ENCODE measurements at regions not wholly inside any gene's neighbourhood (a gene's known extent, or its start where the extent isn't known, plus 50 kb on each side); places are given as distances from the start of the nearest gene placed in this dataset.

DNA sequence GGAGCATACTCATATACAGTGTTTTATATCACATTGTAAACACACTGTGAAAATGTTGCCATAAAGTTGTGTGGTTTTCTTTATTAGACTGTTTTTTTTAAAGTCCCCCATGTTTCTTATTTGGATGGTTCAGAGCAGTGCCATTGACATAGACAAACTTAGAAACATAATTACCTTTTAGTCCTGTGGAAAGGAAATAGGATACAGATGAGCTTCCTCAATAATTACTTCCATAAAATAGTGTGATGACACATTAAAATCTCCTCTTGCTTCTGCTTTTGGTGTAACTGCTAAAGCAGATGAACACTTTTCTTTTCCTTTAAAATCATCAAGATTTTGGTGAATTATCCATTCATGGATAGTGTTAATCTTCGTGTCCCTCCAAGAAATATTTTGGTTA, 52.9 kb upstream of the LIMCH1 start:
- no peak for DNase-seq (ENCODE audit: low read depth in 4 of 4, low spot score in 3 of 4)

DNA sequence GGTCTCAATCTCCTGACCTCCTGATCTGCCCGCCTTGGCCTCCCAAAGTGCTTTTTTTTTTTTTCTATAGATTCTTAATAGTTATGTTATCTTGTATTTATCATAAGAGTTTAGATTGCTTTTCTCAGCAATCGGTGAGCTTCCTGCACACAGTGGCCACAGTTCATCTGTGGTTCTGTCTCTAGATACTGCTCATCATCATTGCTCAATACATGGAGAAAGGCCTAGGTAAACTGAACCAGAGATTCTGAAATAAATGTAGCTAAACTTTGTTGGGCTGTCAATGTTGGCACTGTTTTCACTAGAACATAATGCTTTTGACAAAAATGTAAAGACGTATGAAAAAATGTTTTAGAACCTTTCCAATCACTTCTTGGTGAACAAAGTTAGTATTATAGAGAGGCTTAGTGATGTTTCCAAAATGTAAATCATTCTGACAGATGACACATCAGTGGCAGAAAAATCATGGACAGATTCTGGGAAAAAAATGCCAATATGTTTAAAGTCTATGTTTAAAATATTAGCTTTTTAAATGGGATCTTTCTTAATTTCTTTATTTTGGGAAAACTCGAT, 50.0 kb upstream of the LIMCH1 start:
- no peak for DNase-seq (ENCODE audit: low read depth in 4 of 4, low spot score in 3 of 4)

All from right renal pelvis (tissue), 4 donors.